SK-N-DZ (cell line): ENCODE measurements at regions not wholly inside any gene's neighbourhood (a gene's known extent, or its start where the extent isn't known, plus 50 kb on each side); places are given as distances from the start of the nearest gene placed in this dataset.

Source experiments
- DNase-seq: peaks from one replicate; pipeline ENCODE4 v3.0.0-alpha.2; 2015; ENCODE audit warnings: low spot score

GRCh38 chr4:96524311-96524875, 684.5 kb downstream of the PDHA2 start:
- DNase-seq, result no peak

- no peak for DNase-seq
Measured at GRCh38 chr4:96525898-96526297, 686.0 kb downstream of the PDHA2 start.

- DNase-seq, result no peak
Measured at GRCh38 chr4:96526625-96527024, 686.7 kb downstream of the PDHA2 start.

GRCh38 chr4:96531836-96532235, 691.9 kb downstream of the PDHA2 start:
- no peak for DNase-seq

DNA sequence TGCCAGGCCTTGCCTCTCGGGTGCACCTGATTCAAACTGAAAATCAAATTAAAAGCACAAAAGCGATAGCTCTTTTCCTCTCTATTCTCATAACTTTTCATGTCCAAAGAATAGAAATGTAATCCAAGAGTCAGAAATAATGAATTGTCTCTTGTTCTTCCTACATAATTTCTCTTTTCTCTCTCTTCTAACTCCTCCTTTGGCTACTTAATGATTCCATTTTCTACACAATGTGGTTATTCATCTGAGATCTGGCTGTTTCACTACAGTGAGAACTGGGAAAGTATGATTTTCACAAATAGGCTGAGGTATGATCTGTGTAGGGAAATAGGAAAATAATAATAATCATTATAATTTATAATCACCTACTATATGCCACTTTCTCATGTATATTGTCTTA, 703.5 kb downstream of the PDHA2 start:
- no peak for DNase-seq

GRCh38 chr4:96558466-96558865, 718.6 kb downstream of the PDHA2 start:
- DNase-seq, result no peak

GRCh38 chr4:96566755-96567154, 726.9 kb downstream of the PDHA2 start:
- no peak for DNase-seq

GRCh38 chr4:96585304-96585703, 745.4 kb downstream of the PDHA2 start:
- no peak for DNase-seq

DNA sequence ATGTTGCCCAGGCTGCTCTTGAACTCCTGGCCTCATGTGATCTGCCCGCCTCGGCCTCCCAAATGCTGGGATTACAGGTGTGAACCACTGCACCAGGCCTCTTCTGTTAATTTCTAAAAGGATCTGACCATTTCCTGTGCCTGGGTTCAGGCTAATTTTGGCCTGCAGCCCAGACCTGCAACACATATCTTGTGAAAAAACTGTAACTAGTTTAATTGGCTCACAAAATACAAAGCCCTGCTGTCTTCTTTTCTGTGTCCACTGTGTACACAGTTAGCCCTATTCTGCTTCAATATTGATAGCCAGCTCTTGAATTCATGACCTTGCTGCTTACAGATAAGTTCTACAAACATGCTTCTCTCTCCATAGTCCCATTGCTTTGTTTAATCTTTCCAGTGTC, 753.5 kb downstream of the PDHA2 start:
- no peak for DNase-seq

DNA sequence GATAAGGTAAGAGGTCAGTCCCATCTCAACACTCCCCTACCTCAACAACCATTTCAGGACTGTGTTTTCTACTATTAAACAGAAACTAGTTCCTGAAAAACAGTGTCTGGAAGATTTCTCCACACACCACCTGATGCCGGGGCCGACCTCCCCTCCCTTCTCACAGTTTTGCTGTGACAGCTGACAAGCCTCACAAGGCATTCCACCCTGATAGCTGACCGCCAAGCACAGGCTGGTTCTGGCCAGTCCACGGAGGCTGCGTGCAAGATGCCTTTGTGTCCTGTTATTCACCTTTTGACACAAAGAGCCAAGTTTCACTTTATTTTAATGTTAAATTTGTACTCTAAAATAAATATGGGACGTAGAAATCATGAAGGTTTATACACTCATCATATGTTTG, 758.6 kb downstream of the PDHA2 start:
- no peak for DNase-seq

GRCh38 chr4:96599752-96600151, 759.9 kb downstream of the PDHA2 start:
- DNase-seq, result no peak

DNA sequence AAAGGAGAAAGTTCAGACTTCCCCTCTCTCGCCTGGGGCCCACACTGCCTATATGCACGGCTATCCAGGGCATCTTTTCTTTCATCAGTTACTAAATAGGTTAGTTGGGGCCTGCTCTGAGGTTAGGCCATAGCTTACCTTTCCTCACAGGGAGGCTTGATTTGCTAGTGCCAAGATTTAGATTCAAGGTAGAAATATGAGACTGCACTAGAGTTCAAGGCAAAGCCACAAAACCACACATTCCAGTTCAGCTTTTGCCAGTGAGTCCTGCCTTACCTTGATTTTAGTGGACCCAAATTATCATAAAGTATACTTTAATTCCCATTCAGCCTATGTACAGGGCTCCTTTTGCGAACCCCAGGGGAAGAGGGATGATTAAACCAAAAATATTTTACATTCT, 762.8 kb downstream of the PDHA2 start:
- no peak for DNase-seq

GRCh38 chr4:96603641-96604040, 763.7 kb downstream of the PDHA2 start:
- DNase-seq, result no peak

- DNase-seq, result no peak
Measured at GRCh38 chr4:96606451-96606850, 766.6 kb downstream of the PDHA2 start.

GRCh38 chr4:96626023-96626422, 786.1 kb downstream of the PDHA2 start:
- DNase-seq, result no peak

GRCh38 chr4:96630839-96631238, 790.9 kb downstream of the PDHA2 start:
- no peak for DNase-seq

DNA sequence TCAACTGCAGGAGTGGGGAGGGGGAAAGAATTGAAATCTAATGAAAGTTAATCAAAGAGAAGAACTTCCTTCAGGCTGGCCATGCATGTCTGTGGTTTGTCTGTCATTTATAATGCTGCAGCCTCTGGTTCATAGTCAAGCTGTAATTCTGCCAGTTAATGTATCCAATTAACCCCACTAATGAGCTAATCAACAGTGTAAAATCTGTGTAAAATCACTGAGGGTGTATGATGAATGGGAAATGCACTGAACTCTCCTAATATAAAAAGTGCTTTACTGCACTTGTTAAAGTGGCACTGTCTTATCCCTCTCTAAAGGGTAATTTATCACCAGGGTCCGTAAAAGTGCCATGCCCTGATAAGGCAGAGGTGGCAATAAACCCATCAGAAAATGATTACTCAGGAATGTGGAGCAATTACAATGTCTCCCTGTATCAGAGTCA, 798.1 kb downstream of the PDHA2 start:
- no peak for DNase-seq

DNA sequence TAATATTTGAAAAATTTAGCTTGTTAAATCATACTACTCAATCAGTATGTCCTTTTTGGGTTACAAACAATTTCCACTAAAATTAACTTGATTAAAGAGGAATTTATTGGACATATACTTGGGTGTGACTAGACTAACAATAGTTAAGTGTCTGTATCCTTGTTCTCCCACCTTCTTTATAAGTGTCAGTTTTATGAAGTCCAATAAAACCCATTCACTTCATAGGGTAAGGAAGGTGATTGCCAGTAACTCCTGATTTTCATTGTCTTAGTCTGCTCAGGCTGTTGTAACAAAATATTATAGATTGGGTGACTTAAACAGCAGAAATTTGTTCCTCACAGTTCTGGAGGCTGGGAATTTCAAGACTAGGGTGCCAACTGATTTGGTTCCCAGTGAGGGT, 800.0 kb downstream of the PDHA2 start:
- no peak for DNase-seq

GRCh38 chr4:96642490-96642889, 802.6 kb downstream of the PDHA2 start:
- no peak for DNase-seq

- no peak for DNase-seq
Measured at GRCh38 chr4:96646146-96646545, 806.3 kb downstream of the PDHA2 start.

GRCh38 chr4:96649536-96649935, 809.6 kb downstream of the PDHA2 start:
- DNase-seq, result no peak

- DNase-seq, result no peak
Measured at GRCh38 chr4:96652158-96652557, 812.3 kb downstream of the PDHA2 start.

- no peak for DNase-seq
Measured at GRCh38 chr4:96652821-96653220, 812.9 kb downstream of the PDHA2 start.

DNA sequence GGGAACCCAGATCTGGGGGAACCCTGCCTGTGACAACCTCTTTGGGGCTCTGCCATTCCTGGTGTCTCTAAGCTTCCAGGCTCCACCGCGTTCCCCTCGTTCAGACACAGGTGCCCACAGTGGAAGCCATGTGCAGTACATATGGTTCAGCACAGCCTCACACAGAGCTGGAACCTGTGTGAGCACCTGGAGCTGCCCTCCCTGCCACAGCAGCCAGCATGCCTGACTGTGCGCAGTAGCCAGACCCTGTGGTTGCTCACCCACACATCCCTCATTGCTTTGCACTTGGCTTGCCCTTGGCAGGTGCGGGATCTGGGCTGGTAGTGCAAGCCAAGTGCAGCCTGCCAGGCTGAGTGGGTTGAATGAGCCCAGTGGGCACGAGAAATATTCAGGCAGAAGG, 814.2 kb downstream of the PDHA2 start:
- no peak for DNase-seq
